Coronary artery (tissue), 2 donors: ENCODE measurements at regions not wholly inside any gene's neighbourhood (a gene's known extent, or its start where the extent isn't known, plus 50 kb on each side); places are given as distances from the start of the nearest gene placed in this dataset.

Source experiments
- DNase-seq: peaks from one replicate; pipeline ENCODE4 v3.0.0-alpha.2; 2017; ENCODE audit warnings: low spot score
- H3K27ac ChIP-seq, 2 donors: fragments of 200-600 bp; sonication (generic); one replicate each; pipeline ENCODE4 v1.5.1; 2016 to 2019
- H3K4me3 ChIP-seq: fragments of 200-600 bp; sonication (generic); 2 replicates; pipeline ENCODE4 v1.5.1; 2016; ENCODE audit warnings: mild to moderate bottlenecking, moderate library complexity
- CTCF ChIP-seq: fragments of 200-600 bp; sonication (generic); IDR thresholded peaks from one replicate; pipeline ENCODE4 v1.5.1; 2019; ENCODE audit warnings: antibody characterized with exemption

- Histone ChIP-seq H3K27ac (no peak overlapping the region), H3K4me3 (no peak overlapping the region)
- no peak for TF ChIP-seq CTCF
- DNase-seq, result no peak
These were observed 658.7 kb upstream of the SEL1L start for GRCh38 chr14:82192387-82192786.

GRCh38 chr14:82223276-82223675 is 689.6 kb upstream of the SEL1L start:
- TF ChIP-seq CTCF, result no peak
- no peak for DNase-seq
- H3K27ac ChIP-seq, result no peak overlapping the region
- no peak overlapping the region for H3K4me3 ChIP-seq

GRCh38 chr14:82224610-82225009 is 691.0 kb upstream of the SEL1L start:
- Histone ChIP-seq H3K4me3 (no peak overlapping the region), H3K27ac (no peak overlapping the region)
- no peak for TF ChIP-seq CTCF
- no peak for DNase-seq

GRCh38 chr14:82230748-82231147 is 697.1 kb upstream of the SEL1L start:
- no peak for TF ChIP-seq CTCF
- Histone ChIP-seq H3K27ac (no peak overlapping the region), H3K4me3 (no peak overlapping the region)
- no peak for DNase-seq

- TF ChIP-seq CTCF, result no peak
- Histone ChIP-seq H3K4me3 (no peak overlapping the region), H3K27ac (no peak overlapping the region)
- DNase-seq, result no peak
These were observed 705.0 kb upstream of the SEL1L start for GRCh38 chr14:82238649-82239048.

- DNase-seq, result no peak
- no peak for TF ChIP-seq CTCF
- Histone ChIP-seq H3K4me3 (no peak overlapping the region), H3K27ac (no peak overlapping the region)
These were observed 705.6 kb upstream of the SEL1L start for GRCh38 chr14:82239223-82239622.

- Histone ChIP-seq H3K27ac (no peak overlapping the region), H3K4me3 (no peak overlapping the region)
- no peak for DNase-seq
- no peak for TF ChIP-seq CTCF
These were observed 711.1 kb upstream of the SEL1L start for GRCh38 chr14:82244791-82245190.
